AG20443 (cell line): ENCODE measurements at regions not wholly inside any gene's neighbourhood (a gene's known extent, or its start where the extent isn't known, plus 50 kb on each side); places are given as distances from the start of the nearest gene placed in this dataset.
A peak's percentile ranks its signal among the peaks of the same experiment; 100 is the strongest.

Experiments
- DNase-seq: peaks from one replicate; pipeline ENCODE4 v3.0.0; 2012; ENCODE audit warnings: low spot score, mixed read lengths

- DNase-seq = no peak
These were observed 620.3 kb upstream of the CCDC54 start for GRCh38 chr3:106756901-106757300.

DNA sequence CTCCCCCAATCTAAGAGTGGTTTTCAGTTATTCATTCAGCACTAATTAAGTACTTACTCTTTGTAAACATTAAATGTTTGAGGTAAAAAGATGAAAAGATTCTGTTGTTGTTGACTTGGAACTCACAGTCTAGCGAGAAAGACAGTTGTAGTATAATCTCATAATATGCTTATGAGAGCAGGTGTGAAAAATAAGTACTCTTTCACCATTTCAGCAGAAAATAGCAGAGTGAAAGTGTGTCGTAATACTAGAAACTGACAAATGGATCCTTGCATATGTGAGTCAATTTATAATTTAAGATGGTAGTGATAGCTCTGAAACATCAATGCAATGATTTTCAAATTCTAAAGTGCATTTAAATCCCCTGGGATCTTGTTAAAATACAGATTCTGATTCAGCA is 618.8 kb upstream of the CCDC54 start:
- no peak for DNase-seq

- DNase-seq = no peak
These were observed 617.5 kb upstream of the CCDC54 start for GRCh38 chr3:106759731-106760130.

DNA sequence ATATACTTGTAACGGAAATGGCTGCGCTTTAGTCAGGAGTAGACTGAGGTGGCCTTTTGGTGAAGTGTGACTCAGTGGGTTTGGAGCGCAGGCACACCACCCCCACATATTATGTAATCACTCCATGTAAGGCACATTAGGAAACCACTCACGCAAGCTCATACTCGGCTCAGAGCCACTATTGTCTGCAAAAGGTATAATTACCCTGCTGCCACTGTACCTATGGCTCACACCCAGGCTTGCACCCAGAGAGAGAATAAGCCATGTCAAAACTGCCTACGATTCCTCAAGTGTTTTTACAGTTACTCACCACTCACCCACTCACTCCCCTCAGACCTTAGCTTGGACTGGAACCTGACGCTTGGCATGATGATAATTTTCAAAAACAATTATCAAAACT is 611.9 kb upstream of the CCDC54 start:
- peak; percentile 12 for DNase-seq

DNA sequence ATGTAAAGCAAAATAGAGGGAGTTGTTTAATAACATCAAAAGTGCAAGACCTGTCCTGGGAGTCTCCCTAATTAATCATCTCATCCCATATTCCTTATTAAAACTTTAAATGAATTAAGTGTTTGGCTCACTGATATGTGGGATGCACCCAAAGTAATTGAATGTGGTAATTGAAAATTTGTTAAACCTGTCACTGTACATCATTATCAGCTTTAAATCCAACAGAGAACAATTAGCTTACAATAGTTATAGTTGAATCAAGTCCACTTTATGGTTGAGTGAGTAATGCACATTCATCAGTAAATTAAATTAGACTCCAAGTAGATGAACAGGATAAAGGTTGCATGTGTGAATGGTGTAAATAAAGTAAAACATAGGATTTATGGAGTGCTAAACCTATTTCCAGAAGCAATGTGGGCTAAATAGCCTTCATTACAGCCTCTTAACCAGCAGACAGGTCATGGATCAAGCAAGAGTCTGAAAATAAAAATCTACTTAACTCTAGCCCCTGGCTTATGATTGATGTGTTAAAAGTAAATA is 608.2 kb upstream of the CCDC54 start:
- DNase-seq = no peak

DNA sequence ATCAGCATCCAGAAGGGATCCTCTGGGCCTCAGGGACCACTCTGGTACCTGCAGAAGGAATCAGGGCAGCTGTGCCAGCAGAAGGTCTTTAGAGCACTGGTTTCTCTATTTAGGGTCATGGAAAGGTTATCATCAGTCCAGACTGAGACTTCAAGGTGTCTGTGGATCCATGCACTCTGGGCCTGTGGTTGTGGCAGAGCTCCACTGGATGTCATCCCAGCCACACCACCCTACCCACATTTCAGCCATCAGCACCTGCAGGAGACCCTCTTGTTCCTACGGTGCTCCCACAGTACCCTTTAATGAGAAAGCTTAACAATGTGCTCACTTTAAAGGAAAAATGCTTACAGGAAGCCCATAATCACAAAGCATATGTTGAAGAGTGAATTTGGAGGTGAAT is 603.4 kb upstream of the CCDC54 start:
- DNase-seq = no peak

- no peak for DNase-seq
These were observed 594.0 kb upstream of the CCDC54 start for GRCh38 chr3:106783231-106783630.

- no peak for DNase-seq
These were observed 588.0 kb upstream of the CCDC54 start for GRCh38 chr3:106789276-106789675.

DNA sequence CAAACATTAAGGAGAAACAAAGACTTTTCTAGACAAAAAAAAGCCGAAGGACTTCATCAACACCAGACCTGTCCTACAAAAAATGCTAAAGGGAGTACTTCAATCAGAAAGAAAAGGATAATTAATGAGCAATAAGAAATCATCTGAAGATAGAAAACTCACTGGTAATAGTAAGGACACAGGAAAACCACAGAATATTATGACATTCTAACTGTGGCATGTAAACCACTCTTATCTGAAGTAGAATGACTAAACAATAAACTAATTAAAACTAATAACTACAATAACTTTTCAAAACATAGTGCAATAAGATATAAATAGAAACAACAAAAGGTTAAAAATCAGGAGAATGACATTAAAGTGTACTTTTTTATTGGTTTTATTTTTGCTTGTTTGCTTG is 584.5 kb upstream of the CCDC54 start:
- DNase-seq = no peak

DNA sequence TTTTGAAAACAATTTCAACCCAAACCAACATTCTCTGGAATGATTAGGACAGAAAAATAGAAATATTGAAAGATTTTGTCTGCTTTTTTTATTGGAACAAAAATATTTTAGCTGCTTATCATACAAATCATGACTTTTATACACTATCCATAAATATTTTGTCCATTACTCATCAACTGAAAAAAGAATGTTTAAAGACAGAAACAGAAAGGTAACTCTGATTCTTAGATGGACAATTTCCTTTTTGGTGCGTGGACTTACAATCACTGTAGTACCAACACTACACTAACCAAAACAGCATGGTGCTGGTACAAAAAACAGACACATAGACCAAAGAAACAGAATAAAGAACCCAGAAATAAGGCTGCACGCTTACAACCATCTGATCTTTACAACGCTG is 582.8 kb upstream of the CCDC54 start:
- no peak for DNase-seq

- DNase-seq = no peak
These were observed 581.7 kb upstream of the CCDC54 start for GRCh38 chr3:106795553-106795952.

DNA sequence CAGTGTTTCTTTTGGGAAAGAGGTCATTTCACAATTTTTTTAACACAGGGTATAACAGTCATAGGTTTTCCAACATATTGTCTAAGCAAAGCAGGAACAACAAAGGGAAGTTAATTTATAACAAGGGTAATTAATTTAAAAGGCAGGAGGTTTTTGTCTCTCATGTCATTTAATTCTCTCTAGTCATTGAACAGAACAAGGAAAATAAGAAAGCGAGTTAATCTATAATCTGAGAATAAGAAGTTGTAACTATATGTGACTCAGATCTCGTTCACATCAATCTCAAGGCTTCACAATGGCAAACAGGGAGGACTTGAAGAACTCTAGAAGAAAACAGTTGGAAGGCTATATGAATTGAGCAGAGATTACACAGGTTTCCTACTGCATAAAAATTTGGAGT is 579.8 kb upstream of the CCDC54 start:
- no peak for DNase-seq

DNA sequence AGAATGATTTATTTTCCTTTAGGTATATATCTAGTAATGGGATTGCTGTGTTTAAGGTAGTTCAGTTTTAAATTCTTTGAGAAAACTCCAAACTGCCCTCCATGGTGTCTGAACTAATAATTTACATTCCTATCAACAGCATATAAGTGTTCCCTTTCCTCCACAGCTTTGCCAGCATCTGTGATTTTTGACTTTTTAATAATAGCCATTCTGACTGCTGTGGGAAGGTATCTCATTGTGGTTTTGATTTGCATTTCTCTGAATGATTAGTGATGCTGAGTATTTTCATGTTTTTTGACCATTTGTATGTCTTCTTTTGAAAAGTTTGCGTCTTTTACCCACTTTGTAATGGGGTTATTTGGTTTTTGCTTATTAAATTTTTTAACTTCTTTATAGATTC is 571.6 kb upstream of the CCDC54 start:
- DNase-seq = no peak

GRCh38 chr3:106806964-106807363 is 570.3 kb upstream of the CCDC54 start:
- DNase-seq = no peak

GRCh38 chr3:106809041-106809440 is 568.2 kb upstream of the CCDC54 start:
- DNase-seq = no peak

- DNase-seq = no peak
These were observed 567.5 kb upstream of the CCDC54 start for GRCh38 chr3:106809623-106810299.

- no peak for DNase-seq
These were observed 566.9 kb upstream of the CCDC54 start for GRCh38 chr3:106810300-106810875.

GRCh38 chr3:106811376-106811775 is 565.9 kb upstream of the CCDC54 start:
- DNase-seq = peak; percentile 35

DNA sequence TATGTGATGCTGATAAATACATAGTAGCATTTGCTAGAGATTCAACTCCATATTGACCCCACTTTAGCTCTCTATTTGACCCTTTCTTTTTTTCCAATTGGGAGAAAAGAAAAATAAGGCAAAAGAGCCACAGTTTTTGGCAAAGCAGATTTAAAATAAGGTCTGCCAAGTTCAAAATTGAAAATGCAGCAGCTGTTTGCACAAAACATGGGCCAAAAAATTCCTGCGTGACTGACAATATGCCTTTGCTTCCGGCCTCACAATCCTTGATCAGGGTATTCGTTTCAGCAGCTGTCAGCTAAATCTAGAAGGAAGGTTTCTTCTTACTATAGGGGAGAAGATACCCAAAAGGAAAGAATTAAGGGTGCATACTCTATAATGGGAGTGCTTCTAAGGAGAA is 563.5 kb upstream of the CCDC54 start:
- DNase-seq = no peak

DNA sequence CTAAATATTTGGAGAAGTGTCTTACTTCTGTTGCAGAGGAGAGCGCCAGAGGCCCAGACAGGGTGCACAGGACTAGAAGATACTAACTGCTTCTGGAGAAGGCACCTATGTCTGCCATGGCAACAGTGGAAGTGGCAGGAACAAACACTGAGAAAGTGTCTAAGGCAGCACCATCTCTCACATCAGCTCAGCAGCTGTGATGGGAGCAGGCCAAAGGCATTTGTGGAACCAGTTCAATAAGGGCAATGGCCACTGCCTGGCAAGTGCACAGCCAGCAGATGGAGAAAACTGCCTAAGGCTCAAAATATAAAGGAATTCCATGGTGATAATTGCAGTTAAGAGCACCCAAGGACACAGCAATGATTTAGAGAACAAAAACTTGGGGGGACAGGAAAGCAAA is 563.0 kb upstream of the CCDC54 start:
- peak; percentile 51 for DNase-seq

- DNase-seq = no peak
These were observed 560.4 kb upstream of the CCDC54 start for GRCh38 chr3:106816838-106817237.

DNA sequence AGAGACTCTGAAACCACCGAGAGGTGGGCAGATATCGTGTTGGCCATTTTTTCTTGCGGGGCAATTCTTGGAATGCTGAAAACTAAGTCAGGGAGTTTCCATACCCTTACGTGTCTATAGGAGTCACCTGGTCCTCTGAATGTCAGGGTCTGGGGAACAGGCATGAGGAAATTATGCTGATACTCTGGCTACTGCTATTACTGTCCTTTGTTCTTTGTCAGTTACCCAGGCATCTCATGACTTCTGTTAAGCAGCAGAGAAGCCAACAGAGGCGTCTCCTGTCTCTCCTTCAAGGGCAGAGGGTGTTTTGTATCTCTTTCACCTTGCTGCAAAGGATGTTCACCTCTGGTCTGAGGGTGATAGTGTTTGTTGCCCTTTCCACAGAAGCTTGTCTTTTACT is 559.5 kb upstream of the CCDC54 start:
- DNase-seq = no peak

DNA sequence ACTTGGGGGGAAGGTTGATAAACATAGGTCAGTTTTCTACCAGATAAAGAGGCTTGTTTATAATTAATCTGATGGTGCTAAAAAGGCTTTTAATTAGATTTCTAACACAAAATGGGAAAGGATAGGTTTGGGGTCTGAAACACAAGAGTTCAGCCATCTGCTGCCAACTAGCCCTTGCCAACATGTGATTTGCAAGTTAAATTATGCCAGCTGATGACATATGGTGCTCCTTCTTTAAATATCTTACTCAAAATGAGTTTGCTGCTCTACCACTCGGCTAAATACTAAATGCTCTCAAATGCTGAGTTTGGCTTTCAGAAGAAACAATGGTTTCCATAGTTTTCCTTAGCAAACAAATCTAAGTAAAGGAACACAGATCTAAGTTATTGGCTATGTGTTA is 557.8 kb upstream of the CCDC54 start:
- DNase-seq = no peak
